HepG2 (cell line): ENCODE measurements at regions not wholly inside any gene's neighbourhood (a gene's known extent, or its start where the extent isn't known, plus 50 kb on each side); places are given as distances from the start of the nearest gene placed in this dataset.

ENCODE experiments used
- HIVEP1 ChIP-seq: sonication (generic); formaldehyde crosslinking; IDR thresholded peaks from 2 replicates; pipeline ENCODE4 v1.4.0; 2020; ENCODE audit warnings: mild to moderate bottlenecking, missing genetic modification reagents
- TARDBP ChIP-seq: sonication (generic); formaldehyde crosslinking; IDR thresholded peaks from 2 replicates; pipeline ENCODE4 v1.8.0; 2022; ENCODE audit warnings: mild to moderate bottlenecking, missing genetic modification reagents
- ZNF232 ChIP-seq: sonication (generic); formaldehyde crosslinking; IDR thresholded peaks from 2 replicates; pipeline ENCODE4 v1.4.0; 2020; ENCODE audit warnings: missing genetic modification reagents, borderline replicate concordance
- TF ChIP-seq, protein P1 (sequence below): IDR thresholded peaks from 2 replicates; pipeline ENCODE4 v1.6.1; 2012; ENCODE audit warnings: low read length, improper control_type of control experiment

DNA sequence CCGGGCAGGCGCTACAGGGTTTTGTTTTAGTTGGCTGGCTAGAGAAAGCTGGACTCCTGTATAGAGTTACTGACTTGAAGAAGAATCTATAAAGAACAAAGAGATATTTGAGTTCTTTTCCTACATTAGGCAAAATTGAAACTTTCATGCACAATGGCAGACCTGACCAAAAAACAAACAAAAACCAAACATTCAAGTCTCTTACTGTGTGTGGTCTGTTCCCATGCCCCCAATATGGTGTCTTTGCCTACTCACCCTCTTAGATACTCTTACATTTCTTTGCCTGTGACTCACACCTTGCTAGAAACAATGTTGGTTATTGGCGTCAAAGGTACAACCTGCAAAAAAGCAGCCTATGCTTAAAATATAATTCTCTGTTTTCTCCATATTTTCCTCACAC, 109.5 kb upstream of the TMC3 start:
- TF ChIP-seq TARDBP (CRISPR knock-in tag), result no peak
- TF ChIP-seq, protein P1, sequence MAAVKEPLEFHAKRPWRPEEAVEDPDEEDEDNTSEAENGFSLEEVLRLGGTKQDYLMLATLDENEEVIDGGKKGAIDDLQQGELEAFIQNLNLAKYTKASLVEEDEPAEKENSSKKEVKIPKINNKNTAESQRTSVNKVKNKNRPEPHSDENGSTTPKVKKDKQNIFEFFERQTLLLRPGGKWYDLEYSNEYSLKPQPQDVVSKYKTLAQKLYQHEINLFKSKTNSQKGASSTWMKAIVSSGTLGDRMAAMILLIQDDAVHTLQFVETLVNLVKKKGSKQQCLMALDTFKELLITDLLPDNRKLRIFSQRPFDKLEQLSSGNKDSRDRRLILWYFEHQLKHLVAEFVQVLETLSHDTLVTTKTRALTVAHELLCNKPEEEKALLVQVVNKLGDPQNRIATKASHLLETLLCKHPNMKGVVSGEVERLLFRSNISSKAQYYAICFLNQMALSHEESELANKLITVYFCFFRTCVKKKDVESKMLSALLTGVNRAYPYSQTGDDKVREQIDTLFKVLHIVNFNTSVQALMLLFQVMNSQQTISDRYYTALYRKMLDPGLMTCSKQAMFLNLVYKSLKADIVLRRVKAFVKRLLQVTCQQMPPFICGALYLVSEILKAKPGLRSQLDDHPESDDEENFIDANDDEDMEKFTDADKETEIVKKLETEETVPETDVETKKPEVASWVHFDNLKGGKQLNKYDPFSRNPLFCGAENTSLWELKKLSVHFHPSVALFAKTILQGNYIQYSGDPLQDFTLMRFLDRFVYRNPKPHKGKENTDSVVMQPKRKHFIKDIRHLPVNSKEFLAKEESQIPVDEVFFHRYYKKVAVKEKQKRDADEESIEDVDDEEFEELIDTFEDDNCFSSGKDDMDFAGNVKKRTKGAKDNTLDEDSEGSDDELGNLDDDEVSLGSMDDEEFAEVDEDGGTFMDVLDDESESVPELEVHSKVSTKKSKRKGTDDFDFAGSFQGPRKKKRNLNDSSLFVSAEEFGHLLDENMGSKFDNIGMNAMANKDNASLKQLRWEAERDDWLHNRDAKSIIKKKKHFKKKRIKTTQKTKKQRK, result no peak
- no peak for TF ChIP-seq ZNF232
- no peak for TF ChIP-seq HIVEP1 (CRISPR knock-in tag)
